ENCODE measurements at regions not wholly inside any gene's neighbourhood (a gene's known extent, or its start where the extent isn't known, plus 50 kb on each side); places are given as distances from the start of the nearest gene placed in this dataset.

DNA sequence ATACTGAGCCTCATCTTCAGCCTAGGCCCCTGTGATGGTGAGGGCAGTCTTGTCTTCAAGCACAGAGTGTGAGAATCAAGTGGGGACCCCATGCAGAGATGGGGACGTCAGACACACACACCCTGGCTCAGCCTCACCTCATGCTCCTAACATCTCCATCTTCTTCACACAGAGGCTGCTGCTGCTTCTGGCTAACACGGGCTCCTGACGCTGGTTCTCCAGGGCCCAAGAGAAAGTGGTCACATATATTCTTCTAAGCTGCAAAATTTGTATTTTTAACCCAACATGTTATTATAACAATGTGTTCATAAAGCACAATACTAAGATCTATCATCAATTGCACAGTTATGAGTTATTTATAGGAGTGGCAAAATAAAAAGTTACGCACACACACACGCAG is 101.2 kb downstream of the VPREB1 start:
- no peak for TF ChIP-seq POLR2A (IDR thresholded peaks at IDR 0.05)
- no peak for TF ChIP-seq CTCF (IDR thresholded peaks at IDR 0.05)
- no peak for TF ChIP-seq EP300 (IDR thresholded peaks at IDR 0.05)

Data from ovary (tissue), 3 donors.